MCF 10A (cell line): ENCODE measurements at regions not wholly inside any gene's neighbourhood (a gene's known extent, or its start where the extent isn't known, plus 50 kb on each side); places are given as distances from the start of the nearest gene placed in this dataset.
A peak's percentile ranks its signal among the peaks of the same experiment; 100 is the strongest.

Source experiments
- BruUV-seq: library from RNA; stranded (reverse); fragments of 400-500 nt; replicated peaks from 2 replicates; lab custom pipeline; 2021; lab: Mats Ljungman, UMichigan
- CTCF ChIA-PET: fragments of 300-600 bp; sonication (Branson Sonifier 250); formaldehyde crosslinking; extraction: SDS; loops from one replicate; lab custom pipeline; 2021; ENCODE audit warnings: antibody characterized with exemption, inconsistent platforms; lab: Yijun Ruan, JAX
- POLR2A ChIA-PET: fragments of 300-600, 350-650 bp; sonication (Branson Sonifier 250); formaldehyde crosslinking; extraction: SDS; loops from one replicate; lab custom pipeline; 2020; ENCODE audit warnings: antibody characterized with exemption, inconsistent platforms; lab: Yijun Ruan, JAX
- DNase-seq: peaks from one replicate; pipeline ENCODE4 v3.0.0-alpha.2; 2018; ENCODE audit not compliant: unreplicated experiment
- H3K27ac Mint-ChIP-seq: one replicate; pipeline ENCODE4 v1.8.0; 2022; ENCODE audit warnings: mild to moderate bottlenecking, low read depth, mixed read lengths; ENCODE audit not compliant: unreplicated experiment
- H3K27me3 Mint-ChIP-seq: one replicate; pipeline ENCODE4 v1.8.0; 2022; ENCODE audit warnings: mixed read lengths; ENCODE audit not compliant: insufficient read depth, unreplicated experiment
- H3K36me3 Mint-ChIP-seq: one replicate; pipeline ENCODE4 v1.8.0; 2022; ENCODE audit warnings: mild to moderate bottlenecking, moderate library complexity, mixed read lengths; ENCODE audit not compliant: insufficient read depth, unreplicated experiment
- H3K4me1 Mint-ChIP-seq: one replicate; pipeline ENCODE4 v1.8.0; 2022; ENCODE audit warnings: mixed read lengths; ENCODE audit not compliant: insufficient read depth, unreplicated experiment
- H3K4me3 Mint-ChIP-seq: one replicate; pipeline ENCODE4 v1.8.0; 2022; ENCODE audit warnings: mild to moderate bottlenecking, moderate library complexity, mixed read lengths; ENCODE audit not compliant: unreplicated experiment
- H3K9me3 Mint-ChIP-seq: one replicate; pipeline ENCODE4 v1.8.0; 2022; ENCODE audit warnings: mixed read lengths; ENCODE audit not compliant: unreplicated experiment
- intact Hi-C: fragments of 100-400 bp; cut with micrococcal nuclease; formaldehyde crosslinking; loops from 2 replicates; pipeline ENCODE4 v1.14.1; 2022
- TF ChIP-seq, protein P1 (sequence below): fragments of 200-600 bp; IDR thresholded peaks from one replicate; pipeline ENCODE4 v1.8.0; 2022; ENCODE audit warnings: antibody characterized with exemption, mild to moderate bottlenecking; ENCODE audit not compliant: unreplicated experiment

DNA sequence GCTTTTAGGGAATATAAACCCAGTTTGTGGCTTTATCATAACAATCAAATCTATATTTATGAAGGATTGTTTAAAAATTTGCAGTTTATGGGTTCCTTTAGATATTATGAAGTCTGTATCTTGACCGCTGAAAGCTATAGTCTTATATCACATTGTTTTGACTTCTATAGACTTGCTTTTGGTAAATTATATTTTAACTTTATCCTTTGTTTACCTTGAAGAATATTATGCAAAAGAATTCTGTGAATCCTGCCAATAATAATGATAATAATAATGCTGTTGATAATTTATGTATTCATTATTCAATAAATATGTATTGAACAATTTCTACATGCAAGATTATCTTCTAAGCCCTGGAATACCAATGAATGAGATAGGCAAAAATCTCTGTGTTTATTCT, 101.9 kb upstream of the MTPN start:
- intact Hi-C loops, result no loop called here
- ChIA-PET POLR2A (no interaction called here), CTCF (no interaction called here)
- Mint-ChIP-seq H3K4me1 (no peaks in the 10 kb centered on the region), H3K36me3 (no peaks in the 10 kb centered on the region), H3K27ac (no peak overlapping the region), H3K4me3 (no peak overlapping the region), H3K27me3 (peaks cover 19% of the 10 kb centered on the region), H3K9me3 (no peaks in the 10 kb centered on the region)
- TF ChIP-seq, protein P1, sequence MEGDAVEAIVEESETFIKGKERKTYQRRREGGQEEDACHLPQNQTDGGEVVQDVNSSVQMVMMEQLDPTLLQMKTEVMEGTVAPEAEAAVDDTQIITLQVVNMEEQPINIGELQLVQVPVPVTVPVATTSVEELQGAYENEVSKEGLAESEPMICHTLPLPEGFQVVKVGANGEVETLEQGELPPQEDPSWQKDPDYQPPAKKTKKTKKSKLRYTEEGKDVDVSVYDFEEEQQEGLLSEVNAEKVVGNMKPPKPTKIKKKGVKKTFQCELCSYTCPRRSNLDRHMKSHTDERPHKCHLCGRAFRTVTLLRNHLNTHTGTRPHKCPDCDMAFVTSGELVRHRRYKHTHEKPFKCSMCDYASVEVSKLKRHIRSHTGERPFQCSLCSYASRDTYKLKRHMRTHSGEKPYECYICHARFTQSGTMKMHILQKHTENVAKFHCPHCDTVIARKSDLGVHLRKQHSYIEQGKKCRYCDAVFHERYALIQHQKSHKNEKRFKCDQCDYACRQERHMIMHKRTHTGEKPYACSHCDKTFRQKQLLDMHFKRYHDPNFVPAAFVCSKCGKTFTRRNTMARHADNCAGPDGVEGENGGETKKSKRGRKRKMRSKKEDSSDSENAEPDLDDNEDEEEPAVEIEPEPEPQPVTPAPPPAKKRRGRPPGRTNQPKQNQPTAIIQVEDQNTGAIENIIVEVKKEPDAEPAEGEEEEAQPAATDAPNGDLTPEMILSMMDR, result no peak
- BruUV-seq, result no TSS peak
- no peak for DNase-seq

- no peak for DNase-seq
- Mint-ChIP-seq H3K4me1 (no peaks in the 10 kb centered on the region), H3K27me3 (peaks cover 24% of the 10 kb centered on the region), H3K9me3 (no peaks in the 10 kb centered on the region), H3K36me3 (no peaks in the 10 kb centered on the region), H3K4me3 (no peak overlapping the region), H3K27ac (no peak overlapping the region)
- BruUV-seq, result no TSS peak
- ChIA-PET CTCF (interaction anchor here (0.6 to 0.7 kb wide), 2 partner anchors 11 to 1790 kb away, joined by 3 read pairs; no protein-coding TSS in a partner anchor), POLR2A (no interaction called here)
- TF ChIP-seq, protein P1, result no peak
- intact Hi-C loops, result no loop called here
Measured at GRCh38 chr7:136078630-136079029, 101.5 kb upstream of the MTPN start.

GRCh38 chr7:136076954-136077353, 99.8 kb upstream of the MTPN start:
- Mint-ChIP-seq H3K9me3 (no peaks in the 10 kb centered on the region), H3K27ac (no peak overlapping the region), H3K4me3 (no peak overlapping the region), H3K27me3 (peaks cover 17% of the 10 kb centered on the region), H3K4me1 (no peaks in the 10 kb centered on the region), H3K36me3 (no peaks in the 10 kb centered on the region)
- CTCF ChIA-PET, result no interaction called here
- intact Hi-C loops, result no loop called here
- POLR2A ChIA-PET, result no interaction called here
- TF ChIP-seq, protein P1, result no peak
- BruUV-seq, result no TSS peak
- no peak for DNase-seq

GRCh38 chr7:136074843-136075242, 97.7 kb upstream of the MTPN start:
- H3K27me3 Mint-ChIP-seq, result peaks cover 17% of the 10 kb centered on the region
- no TSS peak for BruUV-seq
- DNase-seq, result peak; percentile 4
- no peaks in the 10 kb centered on the region for H3K4me1 Mint-ChIP-seq
- TF ChIP-seq, protein P1, result no peak
- H3K9me3 Mint-ChIP-seq, result no peaks in the 10 kb centered on the region
- no peaks in the 10 kb centered on the region for H3K36me3 Mint-ChIP-seq
- H3K27ac Mint-ChIP-seq, result no peak overlapping the region
- intact Hi-C loops, result no loop called here
- no peak overlapping the region for H3K4me3 Mint-ChIP-seq
- POLR2A ChIA-PET, result no interaction called here
- CTCF ChIA-PET, result no interaction called here
